ENCODE measurements at regions not wholly inside any gene's neighbourhood (a gene's known extent, or its start where the extent isn't known, plus 50 kb on each side); places are given as distances from the start of the nearest gene placed in this dataset.

DNA sequence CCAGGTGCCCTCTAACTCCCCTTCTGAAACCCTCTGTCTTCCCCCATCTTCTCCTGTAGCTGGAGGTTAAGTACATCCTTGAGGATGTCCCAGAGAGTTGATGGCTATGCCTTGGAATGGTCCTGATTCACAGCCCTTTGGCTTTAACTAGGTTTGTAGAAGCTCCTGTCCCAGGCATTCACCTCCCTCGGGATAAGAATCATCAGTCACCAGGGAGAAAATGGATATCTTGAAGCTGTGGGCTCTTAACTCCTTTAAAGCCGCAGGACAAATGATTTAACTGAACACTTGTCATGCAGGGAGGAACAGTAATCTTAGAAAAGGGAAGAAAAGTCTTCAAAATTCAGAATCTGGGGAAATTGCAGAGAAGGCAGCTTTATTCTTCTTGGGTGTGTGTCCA is 139.9 kb downstream of the PSAT1 start:
- Mint-ChIP-seq H3K36me3 (no peaks in the 10 kb centered on the region), H3K4me1 (peaks cover 4 to 7% of the 10 kb centered on the region in 2 donors), H3K27ac (no peak overlapping the region), H3K9me3 (no peaks in the 10 kb centered on the region), H3K4me3 (no peak overlapping the region), H3K27me3 (ENCODE audit: low read depth in 2 of 2) (peaks cover 14 to 38% of the 10 kb centered on the region in 2 donors)
- ATAC-seq (no peak), DNase-seq (no peak)
- intact Hi-C loops (cut with micrococcal nuclease), result loop anchor here (10.0 kb wide), 1 partner anchor 1518 kb away; no protein-coding TSS in a partner anchor
- Histone ChIP-seq H3K9me3 (ENCODE audit: control insufficient read depth, insufficient read depth, low read length) (no peaks in the 10 kb centered on the region), H3K27me3 (ENCODE audit: control insufficient read depth, insufficient read depth, low read length) (peaks cover 4% of the 10 kb centered on the region), H3K4me3 (ENCODE audit: low read length) (no peak overlapping the region), H3K27ac (ENCODE audit: low read length) (no peak overlapping the region), H3K4me1 (ENCODE audit: control insufficient read depth, insufficient read depth, low read length) (peaks cover 7% of the 10 kb centered on the region), H3K36me3 (ENCODE audit: control insufficient read depth, insufficient read depth, low read length) (no peaks in the 10 kb centered on the region)
- WGBS (ENCODE audit: insufficient coverage), result 87% methylated on average over 2 of the region's 2 CpGs
- TF ChIP-seq, protein P1, sequence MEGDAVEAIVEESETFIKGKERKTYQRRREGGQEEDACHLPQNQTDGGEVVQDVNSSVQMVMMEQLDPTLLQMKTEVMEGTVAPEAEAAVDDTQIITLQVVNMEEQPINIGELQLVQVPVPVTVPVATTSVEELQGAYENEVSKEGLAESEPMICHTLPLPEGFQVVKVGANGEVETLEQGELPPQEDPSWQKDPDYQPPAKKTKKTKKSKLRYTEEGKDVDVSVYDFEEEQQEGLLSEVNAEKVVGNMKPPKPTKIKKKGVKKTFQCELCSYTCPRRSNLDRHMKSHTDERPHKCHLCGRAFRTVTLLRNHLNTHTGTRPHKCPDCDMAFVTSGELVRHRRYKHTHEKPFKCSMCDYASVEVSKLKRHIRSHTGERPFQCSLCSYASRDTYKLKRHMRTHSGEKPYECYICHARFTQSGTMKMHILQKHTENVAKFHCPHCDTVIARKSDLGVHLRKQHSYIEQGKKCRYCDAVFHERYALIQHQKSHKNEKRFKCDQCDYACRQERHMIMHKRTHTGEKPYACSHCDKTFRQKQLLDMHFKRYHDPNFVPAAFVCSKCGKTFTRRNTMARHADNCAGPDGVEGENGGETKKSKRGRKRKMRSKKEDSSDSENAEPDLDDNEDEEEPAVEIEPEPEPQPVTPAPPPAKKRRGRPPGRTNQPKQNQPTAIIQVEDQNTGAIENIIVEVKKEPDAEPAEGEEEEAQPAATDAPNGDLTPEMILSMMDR (IDR thresholded peaks at IDR 0.05), result no peak

DNA sequence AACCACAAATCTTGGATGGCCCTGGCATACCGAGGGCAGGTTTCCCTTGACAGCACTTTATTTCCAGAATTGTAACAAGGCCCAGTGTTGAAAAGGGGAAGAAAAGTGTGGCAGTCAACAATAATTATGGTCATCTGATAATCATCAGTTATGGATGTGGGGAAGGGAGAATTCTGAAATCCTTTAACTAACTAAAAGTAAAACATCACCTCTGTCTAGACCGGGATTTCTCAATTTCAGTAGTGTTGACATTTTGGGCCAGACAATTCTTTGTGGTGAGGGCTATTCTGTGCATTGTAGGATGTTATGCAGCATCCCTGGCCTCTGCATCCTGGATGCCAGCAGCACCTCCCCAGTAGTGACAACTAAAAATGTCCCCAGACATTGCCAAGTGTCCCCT is 140.4 kb downstream of the PSAT1 start:
- intact Hi-C loops (cut with micrococcal nuclease), result loop anchor here (10.0 kb wide), 1 partner anchor 1518 kb away; no protein-coding TSS in a partner anchor
- no peak for DNase-seq
- H3K36me3 Mint-ChIP-seq, result no peaks in the 10 kb centered on the region
- H3K9me3 Mint-ChIP-seq, result no peaks in the 10 kb centered on the region
- Histone ChIP-seq H3K4me3 (ENCODE audit: low read length) (no peak overlapping the region), H3K27me3 (ENCODE audit: control insufficient read depth, insufficient read depth, low read length) (peaks cover 4% of the 10 kb centered on the region), H3K36me3 (ENCODE audit: control insufficient read depth, insufficient read depth, low read length) (no peaks in the 10 kb centered on the region), H3K9me3 (ENCODE audit: control insufficient read depth, insufficient read depth, low read length) (no peaks in the 10 kb centered on the region), H3K4me1 (ENCODE audit: control insufficient read depth, insufficient read depth, low read length) (peaks cover 7% of the 10 kb centered on the region), H3K27ac (ENCODE audit: low read length) (no peak overlapping the region)
- no peak overlapping the region for H3K27ac Mint-ChIP-seq
- H3K4me3 Mint-ChIP-seq, result no peak overlapping the region
- peaks cover 14 to 38% of the 10 kb centered on the region in 2 donors for H3K27me3 Mint-ChIP-seq (ENCODE audit: low read depth in 2 of 2)
- 17% methylated on average over 1 of the region's 2 CpGs for WGBS (ENCODE audit: insufficient coverage)
- TF ChIP-seq, protein P1 (IDR thresholded peaks at IDR 0.05), result no peak
- H3K4me1 Mint-ChIP-seq, result peaks cover 4 to 7% of the 10 kb centered on the region in 2 donors
- ATAC-seq, result no peak

DNA sequence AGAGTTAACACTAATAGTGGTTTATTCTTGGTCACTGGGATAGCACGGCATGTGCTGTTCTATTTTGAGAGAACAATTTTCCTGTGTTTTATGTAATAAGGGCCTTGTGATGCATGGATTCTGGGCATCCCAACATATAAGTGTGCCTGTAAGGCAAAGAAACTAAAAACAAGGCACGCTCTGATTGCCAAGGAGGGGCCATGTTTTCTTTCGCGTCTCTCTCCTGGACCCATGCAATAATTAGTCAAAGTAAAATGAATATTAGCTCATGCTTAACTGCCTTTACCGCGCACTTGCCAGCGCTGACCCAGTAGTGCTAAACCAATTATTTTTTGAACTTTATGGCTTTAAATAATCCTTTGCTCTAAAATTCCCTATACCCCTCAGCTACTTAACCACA is 140.9 kb downstream of the PSAT1 start:
- Histone ChIP-seq H3K27me3 (ENCODE audit: control insufficient read depth, insufficient read depth, low read length) (peaks cover 4% of the 10 kb centered on the region), H3K27ac (ENCODE audit: low read length) (no peak overlapping the region), H3K9me3 (ENCODE audit: control insufficient read depth, insufficient read depth, low read length) (no peaks in the 10 kb centered on the region), H3K36me3 (ENCODE audit: control insufficient read depth, insufficient read depth, low read length) (no peaks in the 10 kb centered on the region), H3K4me3 (ENCODE audit: low read length) (no peak overlapping the region), H3K4me1 (ENCODE audit: control insufficient read depth, insufficient read depth, low read length) (peaks cover 7% of the 10 kb centered on the region)
- Mint-ChIP-seq H3K27ac (no peak overlapping the region), H3K4me3 (no peak overlapping the region), H3K36me3 (no peaks in the 10 kb centered on the region), H3K9me3 (no peaks in the 10 kb centered on the region), H3K4me1 (peaks cover 4 to 7% of the 10 kb centered on the region in 2 donors), H3K27me3 (ENCODE audit: low read depth in 2 of 2) (peaks cover 14 to 38% of the 10 kb centered on the region in 2 donors)
- intact Hi-C loops (cut with micrococcal nuclease), result loop anchor here (10.0 kb wide), 1 partner anchor 1517 kb away; no protein-coding TSS in a partner anchor
- TF ChIP-seq, protein P1 (IDR thresholded peaks at IDR 0.05), result no peak
- 97% methylated on average over 7 of the region's 7 CpGs for WGBS (ENCODE audit: insufficient coverage)
- ATAC-seq, result no peak
- DNase-seq, result no peak

DNA sequence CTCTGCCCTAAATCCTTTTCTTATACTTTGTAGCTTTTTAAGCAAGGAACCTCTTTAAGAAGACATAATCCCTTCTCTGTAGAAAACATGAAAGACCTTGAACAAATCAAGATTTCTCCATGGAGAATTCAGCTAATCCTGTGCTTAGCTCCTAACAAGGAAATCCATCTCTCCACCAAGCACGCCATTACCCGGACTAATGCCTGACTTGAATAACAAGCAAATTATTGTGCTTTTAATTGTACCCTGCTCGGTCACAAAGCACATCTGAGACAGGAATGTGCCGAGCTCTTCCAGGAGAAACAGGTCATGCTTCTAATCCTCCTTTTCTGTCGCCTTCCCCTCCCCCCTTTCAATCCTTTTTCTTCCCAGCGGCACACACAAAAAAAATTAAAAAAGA is 141.3 kb downstream of the PSAT1 start:
- no peak overlapping the region for H3K4me3 ChIP-seq (ENCODE audit: low read length)
- no peak overlapping the region for H3K27ac Mint-ChIP-seq
- intact Hi-C loops (cut with micrococcal nuclease), result loop anchor here (10.0 kb wide), 1 partner anchor 1517 kb away; no protein-coding TSS in a partner anchor
- H3K9me3 ChIP-seq (ENCODE audit: control insufficient read depth, insufficient read depth, low read length), result no peaks in the 10 kb centered on the region
- ATAC-seq (no peak), DNase-seq (no peak)
- no peaks in the 10 kb centered on the region for H3K36me3 Mint-ChIP-seq
- no peak overlapping the region for H3K4me3 Mint-ChIP-seq
- H3K36me3 ChIP-seq (ENCODE audit: control insufficient read depth, insufficient read depth, low read length), result no peaks in the 10 kb centered on the region
- H3K9me3 Mint-ChIP-seq, result no peaks in the 10 kb centered on the region
- WGBS (ENCODE audit: insufficient coverage), result 93% methylated on average over 4 of the region's 6 CpGs
- H3K4me1 Mint-ChIP-seq, result peaks cover 4 to 7% of the 10 kb centered on the region in 2 donors
- peaks cover 14 to 38% of the 10 kb centered on the region in 2 donors for H3K27me3 Mint-ChIP-seq (ENCODE audit: low read depth in 2 of 2)
- TF ChIP-seq, protein P1 (IDR thresholded peaks at IDR 0.05), result no peak
- no peak overlapping the region for H3K27ac ChIP-seq (ENCODE audit: low read length)
- H3K4me1 ChIP-seq (ENCODE audit: control insufficient read depth, insufficient read depth, low read length), result peaks cover 7% of the 10 kb centered on the region
- peaks cover 4% of the 10 kb centered on the region for H3K27me3 ChIP-seq (ENCODE audit: control insufficient read depth, insufficient read depth, low read length)
